GM12891 (cell line): ENCODE measurements at regions not wholly inside any gene's neighbourhood (a gene's known extent, or its start where the extent isn't known, plus 50 kb on each side); places are given as distances from the start of the nearest gene placed in this dataset.

ENCODE experiments used
- POLR2A ChIP-seq: IDR thresholded peaks from 2 replicates; pipeline ENCODE4 v1.6.1; 2011; ENCODE audit warnings: low read depth, low read length, control low read depth
- POLR2AphosphoS5 ChIP-seq: IDR thresholded peaks from 2 replicates; pipeline ENCODE4 v1.6.1; 2011; ENCODE audit warnings: low read depth, low read length, control low read depth
- SPI1 ChIP-seq: IDR thresholded peaks from 2 replicates; pipeline ENCODE4 v1.6.1; 2011; ENCODE audit warnings: low read depth, low read length, control low read depth

- no peak for TF ChIP-seq POLR2A
- TF ChIP-seq POLR2AphosphoS5, result no peak
- TF ChIP-seq SPI1, result no peak
Measured at GRCh38 chr20:1752045-1752444, 94.5 kb upstream of the SIRPG start.
